ENCODE measurements at regions not wholly inside any gene's neighbourhood (a gene's known extent, or its start where the extent isn't known, plus 50 kb on each side); places are given as distances from the start of the nearest gene placed in this dataset.

DNA sequence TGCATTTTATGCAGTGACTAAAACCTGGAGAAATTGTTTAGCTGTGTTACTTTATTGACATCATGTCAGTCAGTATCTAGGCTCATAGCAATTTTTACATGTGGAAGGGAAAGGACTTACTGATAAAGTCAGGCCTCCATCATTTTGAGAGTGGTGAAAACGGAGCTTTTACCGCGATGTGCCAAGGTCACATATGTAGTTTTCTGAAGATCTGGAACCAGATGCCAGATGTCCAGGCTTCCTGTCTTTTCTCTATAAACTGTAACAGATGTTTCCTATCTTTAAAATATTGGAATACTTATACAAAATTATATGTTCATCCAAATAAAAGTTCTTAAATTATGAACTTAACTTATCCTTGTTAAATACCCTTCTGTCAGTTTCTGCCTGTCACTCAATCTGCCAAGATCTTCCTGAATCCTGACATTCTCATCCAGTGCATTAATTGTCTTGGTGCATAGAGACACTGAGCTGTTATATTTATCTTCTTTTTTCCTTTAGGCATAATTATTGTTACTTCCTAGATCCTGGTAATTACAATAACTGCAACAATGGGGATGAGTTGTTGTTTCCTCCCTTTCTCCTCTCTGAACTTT lies 1646.2 kb upstream of the TENM3 start:
- H3K4me1 ChIP-seq = no peaks in the 10 kb centered on the region
- H3K4me3 ChIP-seq = no peak overlapping the region
- TF ChIP-seq, protein P1, sequence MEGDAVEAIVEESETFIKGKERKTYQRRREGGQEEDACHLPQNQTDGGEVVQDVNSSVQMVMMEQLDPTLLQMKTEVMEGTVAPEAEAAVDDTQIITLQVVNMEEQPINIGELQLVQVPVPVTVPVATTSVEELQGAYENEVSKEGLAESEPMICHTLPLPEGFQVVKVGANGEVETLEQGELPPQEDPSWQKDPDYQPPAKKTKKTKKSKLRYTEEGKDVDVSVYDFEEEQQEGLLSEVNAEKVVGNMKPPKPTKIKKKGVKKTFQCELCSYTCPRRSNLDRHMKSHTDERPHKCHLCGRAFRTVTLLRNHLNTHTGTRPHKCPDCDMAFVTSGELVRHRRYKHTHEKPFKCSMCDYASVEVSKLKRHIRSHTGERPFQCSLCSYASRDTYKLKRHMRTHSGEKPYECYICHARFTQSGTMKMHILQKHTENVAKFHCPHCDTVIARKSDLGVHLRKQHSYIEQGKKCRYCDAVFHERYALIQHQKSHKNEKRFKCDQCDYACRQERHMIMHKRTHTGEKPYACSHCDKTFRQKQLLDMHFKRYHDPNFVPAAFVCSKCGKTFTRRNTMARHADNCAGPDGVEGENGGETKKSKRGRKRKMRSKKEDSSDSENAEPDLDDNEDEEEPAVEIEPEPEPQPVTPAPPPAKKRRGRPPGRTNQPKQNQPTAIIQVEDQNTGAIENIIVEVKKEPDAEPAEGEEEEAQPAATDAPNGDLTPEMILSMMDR (IDR thresholded peaks at IDR 0.05) = no peak
- H3K27ac ChIP-seq = no peak overlapping the region
- no peaks in the 10 kb centered on the region for H3K27me3 ChIP-seq
- no peaks in the 10 kb centered on the region for H3K36me3 ChIP-seq
- intact Hi-C loops (cut with DNase I) = no loop called here
- no peaks in the 10 kb centered on the region for H3K9me3 ChIP-seq
- DNase-seq = no peak
- ATAC-seq = no peak
- 28 to 44% methylated on average over 3 of the region's 3 CpGs for WGBS, 2 donors

DNA sequence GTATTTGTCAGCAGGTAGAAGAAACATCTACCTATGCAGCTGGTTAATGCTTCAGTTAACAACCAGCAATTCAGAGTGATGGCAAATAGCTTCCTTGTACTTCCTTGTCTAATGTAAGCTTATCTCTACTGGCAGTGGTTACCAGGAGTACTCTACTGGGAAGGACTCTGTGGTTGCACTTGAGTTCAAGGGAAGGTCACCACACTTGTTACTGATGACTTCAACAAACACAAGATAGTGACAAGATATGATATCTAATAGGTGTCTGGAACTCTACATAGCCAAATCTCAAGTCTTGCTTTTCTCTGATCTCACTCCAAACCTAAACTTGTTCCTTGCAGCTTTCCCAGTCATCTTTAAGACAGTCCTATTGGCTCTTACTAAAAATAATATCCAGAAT lies 1644.9 kb upstream of the TENM3 start:
- H3K36me3 ChIP-seq = no peaks in the 10 kb centered on the region
- no peaks in the 10 kb centered on the region for H3K27me3 ChIP-seq
- TF ChIP-seq, protein P1 (IDR thresholded peaks at IDR 0.05) = no peak
- no peak for DNase-seq
- no peaks in the 10 kb centered on the region for H3K9me3 ChIP-seq
- intact Hi-C loops (cut with DNase I) = no loop called here
- no peaks in the 10 kb centered on the region for H3K4me1 ChIP-seq
- H3K4me3 ChIP-seq = no peak overlapping the region
- ATAC-seq = no peak
- no peak overlapping the region for H3K27ac ChIP-seq

DNA sequence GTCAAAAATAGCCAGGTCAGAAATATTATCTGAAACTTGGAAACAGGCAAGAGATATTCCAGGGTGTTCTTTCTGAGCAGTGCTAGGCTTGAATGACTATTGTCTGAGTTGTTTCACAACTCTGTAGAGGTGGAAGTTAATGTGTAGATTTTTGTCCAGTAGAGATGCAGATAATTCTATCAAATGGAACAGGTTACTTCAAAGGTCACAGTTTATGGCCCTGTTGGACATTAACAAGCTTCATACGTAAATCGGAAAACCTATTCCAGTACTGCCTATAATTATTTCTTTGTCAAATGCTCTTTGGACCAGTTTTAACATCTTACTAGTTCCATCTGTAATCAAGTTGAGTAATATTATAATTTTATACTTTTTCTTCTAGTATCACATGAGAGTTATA lies 1639.4 kb upstream of the TENM3 start:
- no peaks in the 10 kb centered on the region for H3K9me3 ChIP-seq
- no peak overlapping the region for H3K27ac ChIP-seq
- TF ChIP-seq, protein P1 (IDR thresholded peaks at IDR 0.05) = no peak
- H3K36me3 ChIP-seq = no peaks in the 10 kb centered on the region
- 82 to 89% methylated on average over 2 of the region's 2 CpGs for WGBS, 2 donors
- H3K4me1 ChIP-seq = no peaks in the 10 kb centered on the region
- DNase-seq (no peak), ATAC-seq (no peak)
- no peaks in the 10 kb centered on the region for H3K27me3 ChIP-seq
- H3K4me3 ChIP-seq = no peak overlapping the region
- intact Hi-C loops (cut with DNase I) = no loop called here

DNA sequence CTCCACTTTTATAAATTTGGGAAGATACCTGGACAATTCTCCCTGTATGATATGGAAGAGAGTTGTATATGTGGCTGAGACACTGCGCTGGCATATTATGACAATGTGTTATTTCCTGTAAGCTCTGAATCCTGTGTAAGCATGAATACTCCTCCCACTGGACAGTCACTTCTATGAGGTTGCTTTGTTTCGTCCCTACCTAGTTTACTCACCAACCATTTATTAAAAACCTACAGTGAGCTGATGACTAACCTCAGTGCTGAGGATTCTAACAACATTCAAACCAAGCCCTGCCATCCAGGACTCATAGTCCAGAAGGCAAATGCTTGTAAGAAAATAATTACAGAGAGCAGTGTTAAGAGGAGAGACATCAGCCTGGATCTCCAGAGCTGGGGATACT lies 1632.9 kb upstream of the TENM3 start:
- no peaks in the 10 kb centered on the region for H3K36me3 ChIP-seq
- H3K4me3 ChIP-seq = no peak overlapping the region
- no peak overlapping the region for H3K27ac ChIP-seq
- H3K9me3 ChIP-seq = no peaks in the 10 kb centered on the region
- H3K4me1 ChIP-seq = no peaks in the 10 kb centered on the region
- no peak for DNase-seq
- 61 to 72% methylated on average over 2 of the region's 2 CpGs for WGBS, 2 donors
- intact Hi-C loops (cut with DNase I) = no loop called here
- no peaks in the 10 kb centered on the region for H3K27me3 ChIP-seq
- ATAC-seq = no peak
- TF ChIP-seq, protein P1 (IDR thresholded peaks at IDR 0.05) = no peak
